Breast epithelium (tissue), 3 donors: ENCODE measurements at regions not wholly inside any gene's neighbourhood (a gene's known extent, or its start where the extent isn't known, plus 50 kb on each side); places are given as distances from the start of the nearest gene placed in this dataset.

Experiments used
- POLR2A ChIP-seq: fragments of 450-650 bp; IDR thresholded peaks from one replicate; pipeline ENCODE4 v1.6.1; 2016; ENCODE audit warnings: antibody characterized with exemption, mild to moderate bottlenecking, moderate library complexity
- POLR2AphosphoS5 ChIP-seq, 3 donors: sonication (generic); formaldehyde crosslinking; IDR thresholded peaks; one replicate each; pipeline ENCODE4 v1.6.1; 2017; ENCODE audit warnings: antibody characterized with exemption in 3 of 3
- TF ChIP-seq, protein P1 (sequence below), 3 donors: fragments of 450-650 bp; IDR thresholded peaks; one replicate each; pipeline ENCODE4 v1.5.1; 2016 to 2017; ENCODE audit warnings: antibody characterized with exemption in 3 of 3, mild to moderate bottlenecking in 3 of 3, moderate library complexity in 3 of 3

DNA sequence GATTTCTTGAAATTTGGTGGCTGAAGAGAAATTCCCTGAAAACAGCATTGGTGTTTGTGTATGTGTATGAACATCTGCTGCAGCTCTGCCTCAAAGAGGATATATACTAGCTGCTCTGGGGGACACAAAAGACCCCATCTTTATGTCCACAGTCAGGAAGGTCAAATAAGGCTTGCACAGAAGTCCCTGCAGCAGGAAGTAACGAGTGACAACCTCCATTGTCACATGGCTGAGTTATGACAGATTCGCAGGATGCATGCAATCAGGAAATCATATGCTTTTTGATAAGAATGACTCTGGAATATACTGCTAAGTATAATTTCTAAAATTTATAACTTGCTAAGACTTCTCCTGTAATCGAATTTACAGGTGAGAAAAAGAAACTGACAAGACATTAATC, 225.9 kb upstream of the CST7 start:
- TF ChIP-seq, protein P1, sequence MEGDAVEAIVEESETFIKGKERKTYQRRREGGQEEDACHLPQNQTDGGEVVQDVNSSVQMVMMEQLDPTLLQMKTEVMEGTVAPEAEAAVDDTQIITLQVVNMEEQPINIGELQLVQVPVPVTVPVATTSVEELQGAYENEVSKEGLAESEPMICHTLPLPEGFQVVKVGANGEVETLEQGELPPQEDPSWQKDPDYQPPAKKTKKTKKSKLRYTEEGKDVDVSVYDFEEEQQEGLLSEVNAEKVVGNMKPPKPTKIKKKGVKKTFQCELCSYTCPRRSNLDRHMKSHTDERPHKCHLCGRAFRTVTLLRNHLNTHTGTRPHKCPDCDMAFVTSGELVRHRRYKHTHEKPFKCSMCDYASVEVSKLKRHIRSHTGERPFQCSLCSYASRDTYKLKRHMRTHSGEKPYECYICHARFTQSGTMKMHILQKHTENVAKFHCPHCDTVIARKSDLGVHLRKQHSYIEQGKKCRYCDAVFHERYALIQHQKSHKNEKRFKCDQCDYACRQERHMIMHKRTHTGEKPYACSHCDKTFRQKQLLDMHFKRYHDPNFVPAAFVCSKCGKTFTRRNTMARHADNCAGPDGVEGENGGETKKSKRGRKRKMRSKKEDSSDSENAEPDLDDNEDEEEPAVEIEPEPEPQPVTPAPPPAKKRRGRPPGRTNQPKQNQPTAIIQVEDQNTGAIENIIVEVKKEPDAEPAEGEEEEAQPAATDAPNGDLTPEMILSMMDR (IDR thresholded peaks at IDR 0.05): no peak
- no peak for TF ChIP-seq POLR2AphosphoS5 (IDR thresholded peaks at IDR 0.05)
- no peak for TF ChIP-seq POLR2A
